Keratinocyte (primary cell): ENCODE measurements at regions not wholly inside any gene's neighbourhood (a gene's known extent, or its start where the extent isn't known, plus 50 kb on each side); places are given as distances from the start of the nearest gene placed in this dataset.

ENCODE experiments used
- CTCF ChIP-seq, 3 experiments: IDR thresholded peaks in 1 of 3; conservative IDR thresholded peaks in 1 of 3; optimal IDR thresholded peaks in 1 of 3; 2 replicates in 2 of 3; 3 replicates in 1 of 3; pipeline versions ENCODE3 to v1.5.1; 2011; ENCODE audit warnings: low read length in 3 of 3, mild to moderate bottlenecking in 3 of 3, moderate library complexity in 2 of 3, control low read depth in 1 of 3, inconsistent platforms in 1 of 3; ENCODE audit not compliant: insufficient read depth in 2 of 3; ENCODE audit errors: extremely low read depth in 1 of 3
- EZH2 ChIP-seq: IDR thresholded peaks from one replicate; pipeline ENCODE4 v1.6.1; 2012; ENCODE audit warnings: inconsistent platforms, mild to moderate bottlenecking, low read length, moderate library complexity

GRCh38 chrX:542179-542578 is 88.4 kb upstream of the SHOX start:
- no peak for TF ChIP-seq CTCF (optimal IDR thresholded peaks at IDR 0.05 in 1 of 3, IDR thresholded peaks at IDR 0.05 in 1 of 3, conservative IDR thresholded peaks at IDR 0.05 in 1 of 3; ENCODE audit: extremely low read depth in 1 of 3, insufficient read depth in 2 of 3, low read length in 3 of 3)
- TF ChIP-seq EZH2, result no peak
